Tibial nerve (tissue), 4 donors: ENCODE measurements at regions not wholly inside any gene's neighbourhood (a gene's known extent, or its start where the extent isn't known, plus 50 kb on each side); places are given as distances from the start of the nearest gene placed in this dataset.

ENCODE experiments used
- DNase-seq, 2 donors: peaks; one replicate each; pipeline ENCODE4 v3.0.0-alpha.2; 2019; ENCODE audit warnings: low spot score in 2 of 2
- H3K27ac ChIP-seq, 4 donors: fragments of 200-600 bp; sonication (generic) in 3 of 4; one replicate each; pipeline ENCODE4 v1.5.1; 2017 to 2019; ENCODE audit warnings: mild to moderate bottlenecking in 1 of 4
- H3K27me3 ChIP-seq, 2 donors: fragments of 200-600 bp; sonication (generic) in 1 of 2; one replicate each; pipeline versions ENCODE4 v1.5.1 to v1.6.0; 2017 to 2019
- H3K36me3 ChIP-seq, 3 donors: fragments of 200-600 bp; sonication (generic); one replicate each; pipeline ENCODE4 v1.5.1; 2018 to 2019
- H3K4me1 ChIP-seq, 4 donors: fragments of 200-600 bp; sonication (generic) in 3 of 4; one replicate each; pipeline ENCODE4 v1.5.1; 2017 to 2019
- H3K4me3 ChIP-seq, 4 donors: fragments of 200-600 bp; sonication (generic) in 3 of 4; one replicate each; pipeline ENCODE4 v1.5.1; 2017 to 2019; ENCODE audit warnings: mild to moderate bottlenecking in 1 of 4, moderate library complexity in 1 of 4
- H3K9me3 ChIP-seq, 4 donors: fragments of 200-600 bp; sonication (generic) in 3 of 4; one replicate each; pipeline ENCODE4 v1.5.1; 2017 to 2019
- EP300 ChIP-seq, 2 donors: sonication (generic); formaldehyde crosslinking; IDR thresholded peaks; one replicate each; pipeline ENCODE4 v1.6.1; 2017; ENCODE audit warnings: antibody characterized with exemption in 2 of 2, mild to moderate bottlenecking in 1 of 2
- POLR2A ChIP-seq, 2 donors: fragments of 450-650 bp; IDR thresholded peaks; one replicate each; pipeline ENCODE4 v1.6.1; 2017; ENCODE audit warnings: antibody characterized with exemption in 2 of 2, mild to moderate bottlenecking in 2 of 2, moderate library complexity in 2 of 2
- WGBS, 2 donors: methylation state at CpG; one replicate each; pipeline ENCODE4 v1.1.5; 2018; 5-methylcytosine and 5-hydroxymethylcytosine counted together
- TF ChIP-seq, protein P1 (sequence below), 5 experiments: fragments of 200-600 bp in 3 of 5; fragments of 450-650 bp in 2 of 5; sonication (generic) in 3 of 5; IDR thresholded peaks; one replicate each; pipeline ENCODE4 v1.5.1; 2016 to 2019; ENCODE audit warnings: antibody characterized with exemption in 5 of 5, mild to moderate bottlenecking in 3 of 5, moderate library complexity in 2 of 5

DNA sequence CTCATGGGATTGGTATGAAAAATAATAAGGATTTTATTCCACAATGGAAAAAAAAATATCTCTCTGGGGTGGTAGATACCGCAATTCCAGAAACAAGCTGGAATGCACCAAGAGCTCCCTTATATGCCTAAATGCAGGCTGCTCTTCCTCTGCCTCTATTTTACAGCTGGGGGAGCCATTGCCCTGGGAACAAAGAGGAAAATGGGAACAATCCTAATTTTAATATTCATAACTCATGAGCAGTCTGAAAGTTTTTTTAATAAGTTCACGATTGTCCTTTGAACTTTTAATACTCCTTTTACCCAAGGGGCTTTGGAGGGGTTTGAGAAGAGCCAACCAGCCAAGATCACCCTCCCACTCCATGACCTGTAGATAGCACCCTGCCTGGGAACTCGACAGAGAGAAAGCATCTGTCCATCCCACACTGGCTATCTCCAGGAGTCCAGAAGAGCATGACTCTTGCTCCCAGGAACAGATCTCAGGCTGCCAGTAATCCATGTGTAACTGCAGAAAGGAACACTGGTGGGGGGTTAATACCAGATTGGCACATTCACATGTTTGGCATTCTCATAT lies 74.7 kb downstream of the CD83 start:
- TF ChIP-seq, protein P1, sequence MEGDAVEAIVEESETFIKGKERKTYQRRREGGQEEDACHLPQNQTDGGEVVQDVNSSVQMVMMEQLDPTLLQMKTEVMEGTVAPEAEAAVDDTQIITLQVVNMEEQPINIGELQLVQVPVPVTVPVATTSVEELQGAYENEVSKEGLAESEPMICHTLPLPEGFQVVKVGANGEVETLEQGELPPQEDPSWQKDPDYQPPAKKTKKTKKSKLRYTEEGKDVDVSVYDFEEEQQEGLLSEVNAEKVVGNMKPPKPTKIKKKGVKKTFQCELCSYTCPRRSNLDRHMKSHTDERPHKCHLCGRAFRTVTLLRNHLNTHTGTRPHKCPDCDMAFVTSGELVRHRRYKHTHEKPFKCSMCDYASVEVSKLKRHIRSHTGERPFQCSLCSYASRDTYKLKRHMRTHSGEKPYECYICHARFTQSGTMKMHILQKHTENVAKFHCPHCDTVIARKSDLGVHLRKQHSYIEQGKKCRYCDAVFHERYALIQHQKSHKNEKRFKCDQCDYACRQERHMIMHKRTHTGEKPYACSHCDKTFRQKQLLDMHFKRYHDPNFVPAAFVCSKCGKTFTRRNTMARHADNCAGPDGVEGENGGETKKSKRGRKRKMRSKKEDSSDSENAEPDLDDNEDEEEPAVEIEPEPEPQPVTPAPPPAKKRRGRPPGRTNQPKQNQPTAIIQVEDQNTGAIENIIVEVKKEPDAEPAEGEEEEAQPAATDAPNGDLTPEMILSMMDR (IDR thresholded peaks at IDR 0.05): no peak
- TF ChIP-seq EP300 (IDR thresholded peaks at IDR 0.05) (no peak), POLR2A (IDR thresholded peaks at IDR 0.05) (no peak)
- H3K36me3 ChIP-seq: no peaks in the 10 kb centered on the region
- H3K27me3 ChIP-seq: no peaks in the 10 kb centered on the region
- H3K27ac ChIP-seq: no peak overlapping the region
- H3K9me3 ChIP-seq: no peaks in the 10 kb centered on the region
- no peak overlapping the region for H3K4me3 ChIP-seq
- 38 to 43% methylated on average over 3 of the region's 3 CpGs for WGBS, 2 donors
- DNase-seq: no peak
- peaks cover 0 to 13% (median 0%) of the 10 kb centered on the region in 4 donors for H3K4me1 ChIP-seq

DNA sequence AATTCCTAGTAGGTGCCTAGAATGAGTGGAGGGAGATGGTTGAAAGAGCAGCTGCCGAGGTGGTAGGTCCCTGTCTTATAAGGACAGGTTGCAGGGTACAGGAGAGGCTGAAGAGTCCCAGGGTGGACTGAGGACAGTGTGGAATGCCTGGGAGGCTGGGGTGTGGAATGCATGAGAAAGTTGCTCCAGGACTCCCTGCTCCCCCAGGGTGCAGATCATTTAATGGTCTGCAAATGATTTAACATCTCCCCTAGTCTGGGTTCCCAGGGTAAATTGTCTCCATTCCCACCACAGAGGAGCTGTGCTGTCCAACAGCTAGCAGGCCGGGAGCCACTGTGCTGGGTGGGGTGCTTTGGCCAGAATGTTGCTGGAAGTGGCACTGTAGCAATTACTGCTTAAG lies 76.0 kb downstream of the CD83 start:
- Histone ChIP-seq H3K27me3 (no peaks in the 10 kb centered on the region), H3K36me3 (no peaks in the 10 kb centered on the region), H3K9me3 (no peaks in the 10 kb centered on the region), H3K4me1 (peaks cover 0 to 13% (median 0%) of the 10 kb centered on the region in 4 donors), H3K27ac (no peak overlapping the region), H3K4me3 (no peak overlapping the region)
- TF ChIP-seq, protein P1 (IDR thresholded peaks at IDR 0.05): no peak
- TF ChIP-seq EP300 (IDR thresholded peaks at IDR 0.05) (no peak), POLR2A (IDR thresholded peaks at IDR 0.05) (no peak)
- 90 to 92% methylated on average over 2 of the region's 2 CpGs for WGBS, 2 donors
- no peak for DNase-seq

DNA sequence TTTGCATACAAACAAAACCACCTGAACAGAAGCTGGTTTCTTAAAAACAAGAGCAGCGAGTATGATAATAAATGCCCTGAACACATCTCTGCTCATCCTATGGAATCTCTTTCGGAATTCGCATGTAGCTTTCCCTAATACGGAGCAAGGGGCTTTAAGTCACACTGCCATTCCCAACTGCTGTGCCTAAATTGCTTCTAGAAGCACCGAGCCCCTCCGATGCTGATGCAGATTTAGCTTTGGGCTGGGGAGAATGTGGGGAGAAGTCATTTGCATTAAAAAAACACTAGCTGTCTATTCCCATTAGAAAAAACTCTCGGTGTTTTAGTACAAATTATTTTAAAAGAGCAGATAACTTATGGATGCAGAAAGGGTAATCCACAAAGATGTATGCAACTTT lies 76.9 kb downstream of the CD83 start:
- 62 to 68% methylated on average over 7 of the region's 7 CpGs for WGBS, 2 donors
- peaks cover 0 to 13% (median 0%) of the 10 kb centered on the region in 4 donors for H3K4me1 ChIP-seq

DNA sequence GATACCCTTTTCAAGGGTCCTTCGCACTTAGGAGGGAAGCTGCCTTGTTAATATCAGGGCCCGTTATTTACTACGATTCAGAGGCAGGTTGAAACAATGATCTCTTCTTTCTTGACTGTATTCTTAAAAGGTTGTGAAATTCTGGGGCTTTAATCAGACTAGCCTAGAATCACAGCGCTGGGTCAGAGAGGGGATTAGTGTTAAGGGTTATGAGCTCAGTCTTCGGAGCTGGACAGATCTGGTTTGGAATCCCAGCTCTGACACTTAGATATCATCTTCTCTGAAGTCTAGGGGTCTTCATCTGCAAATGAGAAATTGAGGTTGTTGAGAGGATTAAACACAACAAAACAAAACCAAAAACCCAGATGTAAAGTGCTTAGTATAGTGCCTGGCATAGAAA lies 77.4 kb downstream of the CD83 start:
- Histone ChIP-seq H3K36me3 (no peaks in the 10 kb centered on the region), H3K9me3 (no peaks in the 10 kb centered on the region), H3K27ac (no peak overlapping the region), H3K4me1 (peaks cover 0 to 13% (median 0%) of the 10 kb centered on the region in 4 donors), H3K27me3 (no peaks in the 10 kb centered on the region), H3K4me3 (no peak overlapping the region)
- no peak for DNase-seq
- 66 to 85% methylated on average over 5 of the region's 5 CpGs for WGBS, 2 donors
- TF ChIP-seq POLR2A (IDR thresholded peaks at IDR 0.05) (no peak), EP300 (IDR thresholded peaks at IDR 0.05) (no peak)
- TF ChIP-seq, protein P1 (IDR thresholded peaks at IDR 0.05): no peak

More for the DNA sequence above, 76.9 kb downstream of the CD83 start:
- no peak for DNase-seq
- H3K9me3 ChIP-seq: no peaks in the 10 kb centered on the region
- no peaks in the 10 kb centered on the region for H3K36me3 ChIP-seq
- H3K4me3 ChIP-seq: no peak overlapping the region
- no peak for TF ChIP-seq EP300 (IDR thresholded peaks at IDR 0.05)
- TF ChIP-seq POLR2A (IDR thresholded peaks at IDR 0.05): no peak
- TF ChIP-seq, protein P1 (IDR thresholded peaks at IDR 0.05): no peak
- H3K27me3 ChIP-seq: no peaks in the 10 kb centered on the region
- H3K27ac ChIP-seq: no peak overlapping the region

DNA sequence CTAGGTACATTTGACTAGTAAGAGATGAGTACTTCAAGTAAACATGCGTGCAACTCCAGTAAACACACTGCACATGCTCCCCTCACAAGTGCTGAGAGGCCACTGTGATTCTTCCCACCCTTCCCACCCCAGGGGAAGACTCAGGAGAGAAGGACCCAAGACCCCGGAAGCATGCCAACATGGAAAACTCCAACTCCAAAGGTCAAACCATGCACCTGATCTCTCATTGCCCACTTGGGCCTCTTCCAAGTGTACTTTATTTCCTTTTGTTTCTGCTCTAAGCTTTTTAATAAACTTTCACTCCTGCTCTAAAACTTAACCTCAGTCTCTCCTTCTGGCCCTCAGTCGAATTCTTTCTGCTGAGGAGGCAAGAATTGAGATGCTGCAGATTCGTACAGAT lies 78.5 kb downstream of the CD83 start:
- peaks cover 0 to 6% (median 0%) of the 10 kb centered on the region in 4 donors for H3K4me1 ChIP-seq
- H3K4me3 ChIP-seq: no peak overlapping the region
- no peak for TF ChIP-seq POLR2A (IDR thresholded peaks at IDR 0.05)
- TF ChIP-seq, protein P1 (IDR thresholded peaks at IDR 0.05): no peak
- no peak for TF ChIP-seq EP300 (IDR thresholded peaks at IDR 0.05)
- no peak overlapping the region for H3K27ac ChIP-seq
- no peaks in the 10 kb centered on the region for H3K9me3 ChIP-seq
- WGBS, 2 donors: 82 to 86% methylated on average over 4 of the region's 4 CpGs
- no peaks in the 10 kb centered on the region for H3K36me3 ChIP-seq
- H3K27me3 ChIP-seq: no peaks in the 10 kb centered on the region
- DNase-seq: no peak
